ENCODE measurements at regions not wholly inside any gene's neighbourhood (a gene's known extent, or its start where the extent isn't known, plus 50 kb on each side); places are given as distances from the start of the nearest gene placed in this dataset.

DNA sequence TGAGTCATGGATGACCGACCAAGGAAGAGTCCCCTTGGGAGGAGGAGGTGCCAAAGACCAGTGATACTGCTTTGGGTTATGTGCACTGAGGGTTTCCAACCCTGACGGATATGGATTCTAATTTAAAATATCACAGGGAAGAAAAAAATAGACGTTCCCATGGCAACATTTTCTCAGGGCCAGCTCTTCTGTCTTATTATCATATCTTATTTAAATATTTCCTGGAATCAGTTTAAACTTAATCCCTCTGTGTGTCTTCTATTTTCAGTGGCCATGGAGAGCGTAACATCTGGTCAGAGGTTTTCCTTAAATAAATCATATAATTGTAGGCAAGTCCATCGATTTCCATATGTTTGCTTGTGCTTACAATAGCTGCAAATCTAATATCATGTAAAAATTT is 205.4 kb upstream of the FMN2 start:
- no peaks in the 10 kb centered on the region for H3K79me2 ChIP-seq (ENCODE audit: insufficient read depth, low read length)
- H3K27ac ChIP-seq (ENCODE audit: low read depth, low read length): no peak overlapping the region
- no peak overlapping the region for H3K4me2 ChIP-seq (ENCODE audit: low read depth, low read length, poor library complexity, severe bottlenecking)
- H3F3A ChIP-seq (ENCODE audit: insufficient read depth): no peaks in the 10 kb centered on the region
- no peaks in the 10 kb centered on the region for H4K20me1 ChIP-seq (ENCODE audit: low read depth, low read length)
- no peaks in the 10 kb centered on the region for H3K9me2 ChIP-seq (replicated peaks; ENCODE audit: insufficient read depth, low read length)
- H3K9ac ChIP-seq (ENCODE audit: low read length): no peak overlapping the region
- H2AFZ ChIP-seq (ENCODE audit: low read depth, low read length, severe bottlenecking): no peak overlapping the region
- TF ChIP-seq, protein P1, sequence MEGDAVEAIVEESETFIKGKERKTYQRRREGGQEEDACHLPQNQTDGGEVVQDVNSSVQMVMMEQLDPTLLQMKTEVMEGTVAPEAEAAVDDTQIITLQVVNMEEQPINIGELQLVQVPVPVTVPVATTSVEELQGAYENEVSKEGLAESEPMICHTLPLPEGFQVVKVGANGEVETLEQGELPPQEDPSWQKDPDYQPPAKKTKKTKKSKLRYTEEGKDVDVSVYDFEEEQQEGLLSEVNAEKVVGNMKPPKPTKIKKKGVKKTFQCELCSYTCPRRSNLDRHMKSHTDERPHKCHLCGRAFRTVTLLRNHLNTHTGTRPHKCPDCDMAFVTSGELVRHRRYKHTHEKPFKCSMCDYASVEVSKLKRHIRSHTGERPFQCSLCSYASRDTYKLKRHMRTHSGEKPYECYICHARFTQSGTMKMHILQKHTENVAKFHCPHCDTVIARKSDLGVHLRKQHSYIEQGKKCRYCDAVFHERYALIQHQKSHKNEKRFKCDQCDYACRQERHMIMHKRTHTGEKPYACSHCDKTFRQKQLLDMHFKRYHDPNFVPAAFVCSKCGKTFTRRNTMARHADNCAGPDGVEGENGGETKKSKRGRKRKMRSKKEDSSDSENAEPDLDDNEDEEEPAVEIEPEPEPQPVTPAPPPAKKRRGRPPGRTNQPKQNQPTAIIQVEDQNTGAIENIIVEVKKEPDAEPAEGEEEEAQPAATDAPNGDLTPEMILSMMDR (IDR thresholded peaks at IDR 0.05; ENCODE audit: insufficient read depth, low read length, poor library complexity, severe bottlenecking): no peak
- no peak for TF ChIP-seq EZH2phosphoT487 (conservative IDR thresholded peaks at IDR 0.05; ENCODE audit: low read length)
- no peak overlapping the region for H3K4me3 ChIP-seq (ENCODE audit: insufficient read depth, low read length, poor library complexity, severe bottlenecking)
- no peaks in the 10 kb centered on the region for H3K36me3 ChIP-seq (ENCODE audit: low read length)
- H3K9me3 ChIP-seq (ENCODE audit: insufficient read depth, low read length): no peaks in the 10 kb centered on the region
- no peaks in the 10 kb centered on the region for H3K27me3 ChIP-seq (ENCODE audit: low read length)

DNA sequence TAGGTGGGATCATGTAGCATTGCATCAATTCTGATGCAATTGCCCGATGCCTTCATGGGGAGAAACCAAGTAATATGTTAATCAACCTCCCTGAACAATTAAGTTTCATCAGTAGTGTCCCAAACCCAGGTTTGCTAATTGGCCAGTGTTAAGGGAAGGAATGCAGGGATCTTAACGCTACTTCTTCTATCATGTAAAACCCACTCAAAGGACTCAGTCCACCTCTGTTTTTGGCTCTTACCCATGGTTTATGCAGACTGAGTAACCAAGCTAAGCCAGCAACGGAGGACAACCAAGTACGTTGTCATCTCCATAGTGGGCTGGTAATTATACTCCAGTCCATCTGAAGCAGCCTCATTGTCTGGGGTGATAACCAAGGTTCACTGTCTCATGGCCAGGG is 203.0 kb upstream of the FMN2 start:
- no peaks in the 10 kb centered on the region for H3K9me3 ChIP-seq (ENCODE audit: insufficient read depth, low read length)
- no peak overlapping the region for H3K9ac ChIP-seq (ENCODE audit: low read length)
- H3F3A ChIP-seq (ENCODE audit: insufficient read depth): no peaks in the 10 kb centered on the region
- H3K4me3 ChIP-seq (ENCODE audit: insufficient read depth, low read length, poor library complexity, severe bottlenecking): no peak overlapping the region
- H3K27me3 ChIP-seq (ENCODE audit: low read length): no peaks in the 10 kb centered on the region
- no peak overlapping the region for H3K4me2 ChIP-seq (ENCODE audit: low read depth, low read length, poor library complexity, severe bottlenecking)
- no peaks in the 10 kb centered on the region for H3K36me3 ChIP-seq (ENCODE audit: low read length)
- H2AFZ ChIP-seq (ENCODE audit: low read depth, low read length, severe bottlenecking): no peak overlapping the region
- no peaks in the 10 kb centered on the region for H3K79me2 ChIP-seq (ENCODE audit: insufficient read depth, low read length)
- no peaks in the 10 kb centered on the region for H3K9me2 ChIP-seq (replicated peaks; ENCODE audit: insufficient read depth, low read length)
- H4K20me1 ChIP-seq (ENCODE audit: low read depth, low read length): no peaks in the 10 kb centered on the region
- TF ChIP-seq, protein P1 (IDR thresholded peaks at IDR 0.05; ENCODE audit: insufficient read depth, low read length, poor library complexity, severe bottlenecking): no peak
- no peak for TF ChIP-seq EZH2phosphoT487 (conservative IDR thresholded peaks at IDR 0.05; ENCODE audit: low read length)
- no peak overlapping the region for H3K27ac ChIP-seq (ENCODE audit: low read depth, low read length)

DNA sequence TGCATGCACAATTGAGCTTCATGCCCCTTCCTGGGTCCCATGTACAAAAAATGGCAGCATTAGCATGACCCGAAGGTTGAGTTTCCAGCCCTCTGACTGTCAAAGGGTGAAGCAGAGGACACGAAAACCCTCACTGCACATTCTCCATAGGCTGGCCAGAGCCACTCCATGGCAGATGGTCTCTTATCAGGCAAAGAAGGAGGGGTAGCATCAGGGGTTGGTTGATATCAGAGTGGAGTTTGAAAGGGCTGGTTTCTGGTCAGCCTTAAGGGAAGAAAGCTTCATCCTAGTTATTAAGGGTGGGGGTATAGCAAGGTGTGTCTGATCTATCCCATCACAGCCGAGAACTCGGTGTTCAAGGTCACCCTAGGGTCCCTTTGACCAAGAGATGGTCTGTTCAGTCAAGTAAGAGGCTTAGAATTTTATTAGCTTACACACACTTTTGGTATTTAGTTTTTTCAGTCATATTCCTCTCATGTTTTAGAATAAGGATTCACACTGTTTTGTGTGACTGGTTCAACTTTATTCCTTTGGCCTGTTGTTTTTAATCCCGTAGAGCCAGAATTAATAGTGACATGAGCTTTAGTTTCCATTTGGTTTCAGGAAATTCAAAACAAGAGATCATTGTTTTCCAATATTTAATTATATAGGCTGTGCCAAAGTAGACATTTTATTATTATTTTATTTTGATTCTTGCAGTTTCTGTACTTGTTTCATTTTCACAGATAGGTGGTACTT is 199.9 kb upstream of the FMN2 start:
- Histone ChIP-seq H3K79me2 (ENCODE audit: insufficient read depth, low read length) (no peaks in the 10 kb centered on the region), H3K9me2 (replicated peaks; ENCODE audit: insufficient read depth, low read length) (no peaks in the 10 kb centered on the region), H3K4me3 (ENCODE audit: insufficient read depth, low read length, poor library complexity, severe bottlenecking) (no peak overlapping the region), H3K27me3 (ENCODE audit: low read length) (no peaks in the 10 kb centered on the region), H2AFZ (ENCODE audit: low read depth, low read length, severe bottlenecking) (no peak overlapping the region), H3K9ac (ENCODE audit: low read length) (no peak overlapping the region), H3K36me3 (ENCODE audit: low read length) (no peaks in the 10 kb centered on the region), H3K4me2 (ENCODE audit: low read depth, low read length, poor library complexity, severe bottlenecking) (no peak overlapping the region), H4K20me1 (ENCODE audit: low read depth, low read length) (no peaks in the 10 kb centered on the region), H3F3A (ENCODE audit: insufficient read depth) (no peaks in the 10 kb centered on the region), H3K9me3 (ENCODE audit: insufficient read depth, low read length) (no peaks in the 10 kb centered on the region), H3K27ac (ENCODE audit: low read depth, low read length) (no peak overlapping the region)
- no peak for TF ChIP-seq EZH2phosphoT487 (conservative IDR thresholded peaks at IDR 0.05; ENCODE audit: low read length)
- TF ChIP-seq, protein P1 (IDR thresholded peaks at IDR 0.05; ENCODE audit: insufficient read depth, low read length, poor library complexity, severe bottlenecking): no peak
